Left lung (tissue), 4 donors: ENCODE measurements at regions not wholly inside any gene's neighbourhood (a gene's known extent, or its start where the extent isn't known, plus 50 kb on each side); places are given as distances from the start of the nearest gene placed in this dataset.

Experiments used
- ATAC-seq: fragments of 200-7000 bp; cut with Tn5 transposase; one replicate; pipeline ENCODE4 v1.9.1; 2020; ENCODE audit warnings: moderate library complexity
- DNase-seq, 4 donors: peaks; one replicate each; pipeline ENCODE4 v3.0.0-alpha.2; 2013 to 2020
- H3K27ac ChIP-seq, 2 donors: fragments of 200-600 bp; sonication (generic) in 1 of 2; one replicate each; pipeline versions ENCODE4 v1.5.0 to v1.8.0; 2020 to 2021
- H3K27me3 ChIP-seq, 2 donors: fragments of 200-600 bp; sonication (generic) in 1 of 2; one replicate each; pipeline versions ENCODE4 v1.5.0 to v1.8.0; 2020 to 2021
- H3K36me3 ChIP-seq, 2 donors: fragments of 200-600 bp; sonication (generic) in 1 of 2; one replicate each; pipeline versions ENCODE4 v1.5.0 to v1.8.0; 2020 to 2021
- H3K4me1 ChIP-seq, 2 donors: fragments of 200-600 bp; one replicate each; pipeline ENCODE4 v1.8.0; 2021
- H3K4me3 ChIP-seq, 2 donors: fragments of 200-600 bp; sonication (generic) in 1 of 2; one replicate each; pipeline versions ENCODE4 v1.5.0 to v1.8.0; 2020 to 2021; ENCODE audit warnings: mild to moderate bottlenecking in 1 of 2
- H3K9me3 ChIP-seq, 2 donors: fragments of 200-600 bp; sonication (generic) in 1 of 2; one replicate each; pipeline versions ENCODE4 v1.5.0 to v1.8.0; 2020 to 2021
- intact Hi-C, 2 donors: fragments of 100-400 bp; cut with DNase I; formaldehyde crosslinking; loops; one replicate each; pipeline versions ENCODE4 v1.11.2 to v1.14.2; 2022
- TF ChIP-seq, protein P1 (sequence below), 2 donors: fragments of 200-600 bp; sonication (generic) in 1 of 2; IDR thresholded peaks; one replicate each; pipeline versions ENCODE4 v1.5.0 to v1.8.0; 2021; ENCODE audit warnings: antibody characterized with exemption in 2 of 2
- donor health status: DM: no; HTN: yes; CAD: no.
- donor health status: DM: no; HTN: no; CAD: no.

DNA sequence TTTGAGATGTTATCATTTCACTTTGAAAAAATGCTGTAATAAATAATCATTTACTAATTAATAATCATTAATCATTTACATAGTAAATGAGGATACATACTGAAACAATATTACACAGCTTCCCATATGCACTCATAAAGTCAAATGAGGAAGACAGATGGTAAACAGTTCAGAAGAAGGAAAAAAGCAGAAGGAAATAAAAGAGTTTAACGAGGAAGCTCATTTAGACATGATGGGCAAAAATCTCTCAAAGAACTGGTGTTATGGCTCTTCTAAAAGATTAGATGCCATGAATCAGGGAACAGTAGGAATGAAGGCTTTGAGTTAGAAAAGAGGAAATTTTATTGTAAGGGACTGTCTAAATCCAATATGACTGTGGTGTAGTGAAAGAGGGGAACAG is 347.6 kb downstream of the PTPRC start:
- ATAC-seq: no peak
- Histone ChIP-seq H3K36me3 (no peaks in the 10 kb centered on the region), H3K4me3 (no peak overlapping the region), H3K9me3 (peaks cover 0 to 4% of the 10 kb centered on the region in 2 donors), H3K27ac (no peak overlapping the region), H3K27me3 (no peaks in the 10 kb centered on the region), H3K4me1 (no peaks in the 10 kb centered on the region)
- DNase-seq: no peak
- intact Hi-C loops: no loop called here
- TF ChIP-seq, protein P1, sequence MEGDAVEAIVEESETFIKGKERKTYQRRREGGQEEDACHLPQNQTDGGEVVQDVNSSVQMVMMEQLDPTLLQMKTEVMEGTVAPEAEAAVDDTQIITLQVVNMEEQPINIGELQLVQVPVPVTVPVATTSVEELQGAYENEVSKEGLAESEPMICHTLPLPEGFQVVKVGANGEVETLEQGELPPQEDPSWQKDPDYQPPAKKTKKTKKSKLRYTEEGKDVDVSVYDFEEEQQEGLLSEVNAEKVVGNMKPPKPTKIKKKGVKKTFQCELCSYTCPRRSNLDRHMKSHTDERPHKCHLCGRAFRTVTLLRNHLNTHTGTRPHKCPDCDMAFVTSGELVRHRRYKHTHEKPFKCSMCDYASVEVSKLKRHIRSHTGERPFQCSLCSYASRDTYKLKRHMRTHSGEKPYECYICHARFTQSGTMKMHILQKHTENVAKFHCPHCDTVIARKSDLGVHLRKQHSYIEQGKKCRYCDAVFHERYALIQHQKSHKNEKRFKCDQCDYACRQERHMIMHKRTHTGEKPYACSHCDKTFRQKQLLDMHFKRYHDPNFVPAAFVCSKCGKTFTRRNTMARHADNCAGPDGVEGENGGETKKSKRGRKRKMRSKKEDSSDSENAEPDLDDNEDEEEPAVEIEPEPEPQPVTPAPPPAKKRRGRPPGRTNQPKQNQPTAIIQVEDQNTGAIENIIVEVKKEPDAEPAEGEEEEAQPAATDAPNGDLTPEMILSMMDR (IDR thresholded peaks at IDR 0.05): no peak

- ATAC-seq (no peak), DNase-seq (no peak)
- Histone ChIP-seq H3K4me3 (no peak overlapping the region), H3K27ac (no peak overlapping the region), H3K27me3 (no peaks in the 10 kb centered on the region), H3K4me1 (no peaks in the 10 kb centered on the region), H3K9me3 (no peaks in the 10 kb centered on the region), H3K36me3 (no peaks in the 10 kb centered on the region)
- intact Hi-C loops: no loop called here
- TF ChIP-seq, protein P1 (IDR thresholded peaks at IDR 0.05): no peak
Measured at GRCh38 chr1:199002661-199003060, 363.8 kb downstream of the PTPRC start.

- TF ChIP-seq, protein P1 (IDR thresholded peaks at IDR 0.05): no peak
- no peak for ATAC-seq
- no peak for DNase-seq
- intact Hi-C loops: no loop called here
- Histone ChIP-seq H3K27me3 (no peaks in the 10 kb centered on the region), H3K4me3 (no peak overlapping the region), H3K4me1 (peaks cover 0 to 6% of the 10 kb centered on the region in 2 donors), H3K27ac (no peak overlapping the region), H3K9me3 (no peaks in the 10 kb centered on the region), H3K36me3 (no peaks in the 10 kb centered on the region)
Measured at GRCh38 chr1:199007423-199007822, 368.6 kb downstream of the PTPRC start.

- Histone ChIP-seq H3K27ac (no peak overlapping the region), H3K27me3 (no peaks in the 10 kb centered on the region), H3K4me1 (peaks cover 0 to 6% of the 10 kb centered on the region in 2 donors), H3K36me3 (no peaks in the 10 kb centered on the region), H3K4me3 (no peak overlapping the region), H3K9me3 (no peaks in the 10 kb centered on the region)
- ATAC-seq (peak; percentile 29), DNase-seq (peak in 1 of 4 donors; percentile 12)
- intact Hi-C loops: no loop called here
- TF ChIP-seq, protein P1 (IDR thresholded peaks at IDR 0.05): no peak
Measured at GRCh38 chr1:199009447-199009846, 370.6 kb downstream of the PTPRC start.

DNA sequence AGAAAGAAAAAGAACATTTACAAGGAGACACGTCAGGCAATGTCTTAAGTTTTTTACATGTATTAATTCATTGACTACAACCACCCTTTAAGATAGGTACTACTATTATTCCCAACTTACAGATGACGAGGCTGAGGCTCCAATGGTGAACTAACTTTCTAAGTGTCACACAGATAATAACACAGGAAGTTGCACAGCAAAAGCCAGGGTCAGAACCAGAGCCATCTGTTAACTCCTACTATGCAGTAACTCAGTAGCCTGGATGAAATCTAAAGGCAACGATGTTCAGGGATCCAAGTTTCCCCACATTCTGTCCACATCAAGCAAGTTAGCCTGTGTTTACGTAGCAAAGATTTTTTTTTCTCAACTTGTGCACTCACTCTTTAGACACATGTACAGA is 371.7 kb downstream of the PTPRC start:
- H3K27ac ChIP-seq: no peak overlapping the region
- H3K27me3 ChIP-seq: no peaks in the 10 kb centered on the region
- H3K36me3 ChIP-seq: no peaks in the 10 kb centered on the region
- H3K4me3 ChIP-seq: no peak overlapping the region
- no peaks in the 10 kb centered on the region for H3K9me3 ChIP-seq
- no peak for ATAC-seq
- TF ChIP-seq, protein P1 (IDR thresholded peaks at IDR 0.05): no peak
- intact Hi-C loops: no loop called here
- no peak for DNase-seq
- peaks cover 0 to 6% of the 10 kb centered on the region in 2 donors for H3K4me1 ChIP-seq
